CD4-positive, alpha-beta T cell treated with Interleukin-15 for 4 hours (primary cell): ENCODE measurements at regions not wholly inside any gene's neighbourhood (a gene's known extent, or its start where the extent isn't known, plus 50 kb on each side); places are given as distances from the start of the nearest gene placed in this dataset.

Experiments used
- DNase-seq: peaks from one replicate; pipeline ENCODE4 v3.0.0-alpha.2; 2020; ENCODE audit warnings: low spot score

DNA sequence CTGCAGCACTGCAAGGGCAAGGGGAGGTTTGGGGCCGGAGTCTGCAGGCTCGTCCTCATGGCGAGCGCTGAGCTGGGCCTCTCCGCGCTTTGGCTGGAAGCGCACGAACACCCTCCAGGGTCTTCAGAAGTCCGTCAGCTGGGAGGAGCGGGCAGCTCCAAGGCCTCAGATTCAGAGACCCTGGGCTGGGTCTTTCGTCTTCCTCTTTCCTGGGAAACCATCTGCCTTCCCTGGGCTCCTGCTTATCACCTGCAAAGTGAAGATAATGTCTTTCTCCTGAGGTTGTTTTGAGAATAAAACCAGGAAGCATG, 525.6 kb downstream of the BRD1 start:
- DNase-seq, result no peak

DNA sequence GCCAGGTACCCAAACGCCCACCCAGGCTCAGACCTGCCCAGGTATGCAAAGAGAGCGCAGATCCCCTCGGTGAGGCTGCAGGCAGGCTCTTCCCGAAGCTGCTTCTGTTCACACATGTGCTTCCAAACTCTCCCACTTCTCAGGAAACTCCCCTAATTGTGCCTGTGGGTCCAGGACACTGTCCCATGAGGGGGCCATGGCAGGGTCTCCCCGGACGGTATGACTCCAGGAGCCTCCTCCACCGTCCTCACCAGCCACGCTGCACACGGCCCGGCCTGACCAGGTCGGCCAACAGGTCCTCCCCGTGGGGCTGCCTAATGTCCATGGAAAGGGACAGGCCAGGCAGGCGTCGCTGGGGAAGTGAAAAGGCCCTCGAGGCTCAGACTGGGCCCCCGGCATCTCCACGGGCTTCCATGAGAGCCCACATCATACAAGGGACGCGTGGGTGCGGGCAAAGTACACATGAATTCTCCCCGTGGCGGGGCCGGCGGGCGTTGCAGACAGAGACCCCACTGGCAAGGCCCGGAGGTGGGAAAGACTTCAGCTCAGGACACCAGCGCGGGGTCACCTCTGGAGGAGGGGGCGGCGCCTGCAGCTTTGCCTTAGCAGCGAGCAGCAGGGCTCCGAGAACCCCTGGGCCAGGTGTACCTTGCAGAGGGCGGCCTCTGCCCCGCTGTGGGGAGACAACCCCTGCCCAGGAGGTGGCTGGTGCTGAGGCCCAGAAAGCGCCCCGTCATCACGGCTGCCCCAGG, 526.1 kb downstream of the BRD1 start:
- no peak for DNase-seq

DNA sequence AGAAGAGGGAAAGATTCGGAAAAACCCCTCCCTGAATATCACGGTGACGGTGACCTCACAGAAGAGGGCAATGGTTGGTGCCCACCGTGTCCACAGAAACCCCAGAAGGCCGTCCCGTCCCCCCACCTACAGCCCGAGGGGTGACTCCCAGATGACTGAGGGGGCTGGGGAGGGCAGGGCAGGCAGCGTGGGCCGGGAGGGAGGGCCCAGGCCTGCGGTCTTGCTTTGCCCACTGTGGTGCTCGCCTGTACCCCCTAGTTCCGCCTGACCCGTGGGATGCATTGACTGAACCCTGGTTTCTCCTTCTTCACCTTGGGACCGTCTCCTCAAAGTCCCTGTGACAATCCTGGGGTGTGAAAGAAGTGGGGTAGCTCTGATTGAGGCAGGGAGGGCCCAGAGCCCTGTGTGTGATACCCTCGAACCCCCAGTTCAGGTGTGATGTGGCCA, 526.7 kb downstream of the BRD1 start:
- DNase-seq, result no peak

DNA sequence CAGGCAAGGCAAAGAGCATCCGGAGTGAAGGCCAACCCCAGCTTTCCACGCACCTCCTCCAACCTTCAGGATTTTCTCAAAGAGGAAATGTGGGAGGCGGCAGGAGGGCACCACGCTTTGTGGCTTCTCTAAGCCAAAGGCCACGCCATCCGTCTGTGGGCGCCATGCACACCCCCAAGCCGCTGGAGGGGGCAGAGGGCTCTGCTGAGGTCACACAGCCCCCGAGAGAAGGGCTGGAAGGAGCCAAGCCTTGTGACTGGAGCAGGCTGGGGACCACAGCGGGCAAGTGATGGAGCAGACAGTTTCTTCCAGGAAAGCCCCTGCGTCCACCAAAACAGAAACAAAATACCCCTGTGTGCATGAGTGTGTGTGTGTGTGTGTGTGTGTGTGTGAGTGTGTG, 527.4 kb downstream of the BRD1 start:
- no peak for DNase-seq

DNA sequence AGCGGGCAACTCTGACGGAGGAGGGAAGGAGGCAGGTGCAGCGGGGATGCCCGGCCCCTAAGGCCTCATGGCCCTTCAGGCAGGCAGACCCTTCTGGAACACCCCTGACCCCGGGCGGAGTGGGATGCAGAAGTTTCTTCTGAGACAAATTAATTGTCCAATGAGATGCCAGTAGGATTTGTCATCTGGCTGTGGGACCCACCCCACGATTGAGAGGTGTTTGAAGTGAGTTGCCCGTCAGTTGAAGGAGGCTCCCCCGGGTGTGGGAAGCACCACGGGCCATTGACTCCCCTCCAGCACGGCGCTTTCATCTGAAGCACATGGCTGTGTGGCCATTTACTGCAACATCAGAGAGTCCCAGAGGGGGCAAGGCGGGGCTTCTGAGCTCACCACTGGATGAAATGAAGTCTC, 527.8 kb downstream of the BRD1 start:
- no peak for DNase-seq

DNA sequence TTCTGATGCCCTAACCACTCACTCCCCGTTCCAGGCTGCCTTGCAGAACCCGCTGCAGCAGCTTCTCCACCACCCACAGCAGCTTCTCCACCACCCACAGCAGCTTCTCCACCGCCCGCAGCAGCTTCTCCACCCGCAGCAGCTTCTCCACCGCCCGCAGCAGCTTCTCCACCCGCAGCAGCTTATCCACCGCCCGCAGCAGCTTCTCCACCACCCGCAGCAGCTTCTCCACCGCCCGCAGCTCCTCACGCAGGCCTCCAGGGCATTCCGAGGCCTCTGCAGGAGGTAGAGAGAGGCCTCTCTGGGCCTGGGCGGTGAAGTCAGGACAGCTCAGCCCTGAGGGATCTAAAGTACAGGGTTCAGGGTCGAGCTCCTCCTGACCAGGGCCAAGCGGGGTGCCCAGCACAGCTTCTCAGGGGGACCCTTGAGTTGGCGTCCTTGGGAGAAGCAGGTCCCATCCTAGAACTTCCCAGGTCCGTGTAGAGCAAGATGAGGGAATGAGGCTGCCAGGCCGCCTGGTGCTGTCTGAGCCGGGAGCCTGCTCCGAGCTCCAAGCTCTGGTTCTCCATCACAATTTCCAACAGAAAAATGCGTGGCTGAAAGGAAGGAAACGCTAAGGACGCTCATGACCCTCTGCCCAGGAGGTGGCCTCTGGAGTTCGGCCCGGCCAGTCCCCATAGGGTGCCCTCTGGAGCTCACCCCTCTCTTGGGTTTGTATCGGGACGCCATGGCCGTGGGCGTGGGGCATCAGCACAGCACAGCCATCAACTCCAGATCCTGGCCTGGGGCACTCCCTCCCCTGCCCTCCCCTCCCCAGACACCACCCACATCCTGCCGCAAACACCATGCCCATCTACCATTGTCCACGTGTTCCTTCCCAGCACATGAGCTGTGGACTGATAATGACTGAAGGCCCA, 528.6 kb downstream of the BRD1 start:
- no peak for DNase-seq

DNA sequence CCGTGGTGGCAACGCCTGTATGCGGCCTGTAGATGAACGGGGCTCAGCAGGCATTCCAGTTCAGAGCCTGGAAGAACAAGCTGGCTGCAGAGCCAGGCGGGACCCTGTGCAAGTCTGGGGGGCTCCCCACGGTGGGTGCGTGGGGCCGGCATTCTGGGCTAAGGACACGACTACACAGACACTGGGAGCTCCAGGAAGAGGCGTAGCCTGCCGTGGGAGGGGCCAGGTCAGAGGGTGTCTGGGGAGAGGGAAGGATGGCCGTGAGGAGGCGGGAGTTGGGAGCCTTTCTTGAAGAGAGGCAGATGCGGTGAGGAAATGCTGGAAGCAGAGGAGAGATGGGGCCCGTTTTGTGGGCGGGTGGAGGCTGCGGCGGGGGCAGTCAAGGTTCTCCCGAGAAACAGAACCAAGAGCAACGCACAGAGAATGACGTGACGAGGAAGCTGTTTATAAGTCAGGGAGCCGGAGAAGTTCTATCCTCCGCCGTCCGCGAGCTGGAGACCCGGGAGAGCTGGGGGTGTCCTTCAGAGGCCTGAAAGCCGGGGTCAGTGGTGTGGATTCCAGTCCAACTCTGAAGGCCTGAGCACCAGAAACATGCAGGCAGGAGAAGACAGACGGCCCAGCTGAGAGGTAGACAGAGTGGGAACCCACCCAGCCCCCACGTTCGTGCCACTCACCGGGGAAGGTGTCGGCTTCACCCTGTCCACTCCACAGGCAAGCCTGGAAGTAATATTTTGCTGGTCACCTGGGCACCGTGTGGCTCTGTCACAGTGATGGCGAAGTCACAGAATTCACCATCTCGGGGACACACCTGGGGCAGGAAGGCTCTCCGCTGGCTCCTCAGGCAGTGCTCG, 529.6 kb downstream of the BRD1 start:
- no peak for DNase-seq

DNA sequence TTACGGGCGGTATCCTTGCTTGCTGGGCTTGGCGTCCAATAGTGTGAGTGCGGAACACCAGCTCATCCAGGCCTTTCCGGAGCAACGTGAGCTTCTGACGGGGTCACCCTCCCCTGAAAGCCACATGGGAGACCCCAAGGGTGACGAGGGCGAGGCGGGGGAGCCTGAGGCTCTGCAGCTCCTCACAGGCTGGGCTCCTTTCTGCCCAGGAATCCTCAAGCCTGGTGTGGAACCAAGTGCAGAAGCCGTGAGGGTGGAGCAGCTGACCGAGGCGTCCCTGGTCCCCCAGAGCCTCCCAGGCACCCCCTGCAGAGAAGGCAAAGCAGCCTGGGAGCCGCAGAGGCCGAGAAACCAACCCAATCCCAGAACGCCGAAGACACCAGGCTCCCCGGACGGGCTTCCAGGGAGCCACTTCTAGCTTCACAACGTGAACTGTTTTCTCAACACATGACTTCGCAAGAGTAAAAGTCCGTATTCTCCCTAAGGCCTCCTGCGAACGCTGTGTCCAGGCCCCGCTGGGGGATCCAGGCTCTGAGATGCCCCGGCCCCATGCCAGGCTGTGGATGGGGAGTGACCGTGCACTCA, 530.3 kb downstream of the BRD1 start:
- DNase-seq, result no peak

DNA sequence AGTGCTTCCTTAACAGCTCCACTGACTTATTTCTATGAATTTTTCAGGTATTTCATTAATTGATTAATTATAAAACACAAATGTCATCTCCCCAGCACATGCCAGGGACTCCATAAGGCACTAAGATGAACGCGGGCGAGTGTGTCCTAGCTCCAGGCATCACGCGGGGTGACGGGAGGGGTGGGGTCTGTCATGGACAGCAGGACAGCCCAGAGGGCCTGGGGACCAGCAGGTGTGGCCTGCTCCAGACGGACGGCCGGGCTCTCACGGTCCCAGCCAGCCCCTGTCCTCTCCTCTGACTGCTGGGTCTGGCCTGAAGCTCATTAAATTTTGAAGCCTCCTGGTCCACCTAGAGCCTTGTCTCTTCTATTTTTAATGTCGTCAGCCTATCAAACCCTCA, 531.1 kb downstream of the BRD1 start:
- DNase-seq, result no peak

DNA sequence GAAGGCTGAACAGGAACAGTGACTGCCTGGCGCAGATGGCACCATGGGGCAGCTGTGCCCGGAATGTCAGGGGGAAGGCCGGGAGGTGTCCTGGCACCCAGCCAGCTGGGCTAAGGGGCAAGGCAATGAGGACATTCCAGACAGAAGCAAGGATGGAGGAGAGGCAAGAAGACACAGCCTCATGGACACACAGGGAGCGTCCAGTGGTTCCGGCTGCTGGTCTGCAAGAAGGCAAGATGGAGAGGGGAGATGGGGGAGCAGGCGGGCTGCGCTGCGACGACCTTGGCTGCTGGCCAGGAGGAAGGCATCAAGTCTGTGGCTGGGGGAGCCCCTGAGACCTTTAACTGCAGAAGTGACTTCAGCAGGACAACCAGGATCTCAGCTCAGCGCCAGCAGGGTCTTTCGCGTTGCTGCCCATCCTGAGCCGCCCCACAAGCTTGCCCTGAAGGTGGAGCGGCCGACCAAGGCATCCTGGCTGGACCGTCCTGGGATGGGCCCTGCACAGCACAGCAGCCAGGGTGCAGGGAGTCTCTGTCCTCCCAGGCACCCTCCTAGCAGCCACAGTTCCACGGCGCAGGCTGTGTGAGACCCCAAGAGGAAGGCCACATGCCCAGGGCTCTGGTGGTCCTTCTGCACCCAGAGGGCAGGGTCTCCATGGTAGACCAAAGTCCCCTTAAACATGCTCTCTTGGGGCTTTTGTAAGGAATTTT, 531.7 kb downstream of the BRD1 start:
- no peak for DNase-seq

DNA sequence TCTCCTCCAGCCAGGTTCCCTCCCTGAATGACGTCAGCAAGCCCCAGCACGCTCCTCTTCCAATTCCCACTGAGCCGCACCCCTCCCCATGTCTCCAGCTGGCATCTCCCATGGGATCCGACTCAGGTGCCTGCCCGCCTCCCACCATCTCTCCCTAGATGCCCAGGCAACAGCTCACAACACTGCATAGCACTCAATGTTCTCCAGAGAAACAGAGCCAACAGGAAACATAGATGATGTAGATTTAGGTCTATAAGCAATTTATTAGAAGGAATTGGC, 532.3 kb downstream of the BRD1 start:
- DNase-seq, result no peak

DNA sequence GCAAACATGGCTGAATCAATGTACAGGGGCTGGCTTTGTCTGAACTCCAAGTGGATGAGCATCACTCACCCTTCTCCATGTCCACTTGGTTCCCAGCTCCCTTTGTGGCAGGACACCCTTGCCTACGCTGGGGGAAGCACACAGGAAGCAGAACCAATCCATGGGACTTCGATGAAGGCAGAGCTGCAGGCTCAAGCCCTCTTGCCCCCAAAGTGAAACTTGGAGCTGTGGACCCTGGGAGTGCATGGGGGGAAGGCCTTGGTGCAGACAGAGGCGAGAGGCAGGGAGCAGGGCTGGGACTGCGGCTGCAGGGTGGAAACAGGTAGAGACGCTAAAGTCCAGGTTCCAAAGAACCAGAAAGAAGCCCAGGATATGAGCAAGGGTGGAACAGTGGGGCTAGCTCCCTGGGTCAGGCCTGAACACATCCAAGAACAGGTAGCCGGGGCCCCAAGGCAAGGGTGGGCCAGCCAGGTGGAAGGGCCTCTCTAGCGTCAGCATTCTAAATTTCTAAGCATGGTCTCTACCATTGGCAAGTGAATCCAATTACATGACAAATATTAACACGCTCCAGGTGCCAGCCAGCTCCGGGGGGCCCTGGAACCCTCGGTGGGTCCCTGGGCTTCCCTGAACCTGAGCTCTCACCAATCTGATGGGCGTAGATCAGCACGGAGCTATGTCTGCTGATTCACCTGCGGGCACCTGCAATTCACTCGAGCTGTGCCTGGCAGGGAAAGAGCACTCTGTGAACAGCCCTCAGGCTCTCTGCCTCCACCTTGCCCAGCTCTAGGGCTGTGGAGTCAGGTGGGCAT, 532.8 kb downstream of the BRD1 start:
- DNase-seq, result no peak

DNA sequence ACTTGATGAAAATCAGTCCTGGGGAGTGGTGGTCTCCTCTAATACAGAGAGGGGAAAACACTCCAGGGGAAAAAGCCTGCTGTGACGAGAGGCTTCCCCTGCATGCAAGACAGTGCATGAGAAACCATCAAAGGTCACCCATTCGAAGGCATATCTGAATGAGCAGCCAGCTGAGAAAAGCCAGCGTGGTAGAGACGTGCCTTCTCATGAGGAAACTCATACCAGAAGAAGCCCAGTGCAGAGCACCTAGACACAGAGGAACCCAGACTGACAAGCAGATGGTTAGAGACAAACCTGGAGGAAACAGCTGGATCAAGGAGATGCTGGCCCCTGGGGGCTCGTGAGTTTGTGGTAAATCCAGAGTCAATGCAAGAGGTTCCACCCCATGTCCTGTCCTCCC, 534.8 kb downstream of the BRD1 start:
- DNase-seq, result no peak

DNA sequence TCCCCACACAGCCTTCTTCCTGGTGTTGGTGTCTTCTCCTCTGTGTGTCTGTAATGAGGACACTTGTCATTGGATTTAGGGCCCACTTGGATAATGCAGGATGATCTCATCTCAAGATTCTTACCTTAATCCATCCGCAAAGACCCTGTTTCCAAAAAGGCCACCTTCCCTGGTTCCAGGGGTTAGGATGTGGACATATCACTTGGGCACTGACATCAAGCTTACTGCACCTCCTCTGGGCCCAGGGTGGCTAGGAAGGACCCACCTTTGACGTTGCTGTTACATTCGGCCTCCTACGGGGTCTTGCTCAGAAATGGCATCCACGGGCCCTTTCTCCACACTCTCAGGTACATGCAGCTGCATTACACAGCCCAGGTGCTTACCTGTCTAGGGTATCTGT, 535.9 kb downstream of the BRD1 start:
- no peak for DNase-seq

DNA sequence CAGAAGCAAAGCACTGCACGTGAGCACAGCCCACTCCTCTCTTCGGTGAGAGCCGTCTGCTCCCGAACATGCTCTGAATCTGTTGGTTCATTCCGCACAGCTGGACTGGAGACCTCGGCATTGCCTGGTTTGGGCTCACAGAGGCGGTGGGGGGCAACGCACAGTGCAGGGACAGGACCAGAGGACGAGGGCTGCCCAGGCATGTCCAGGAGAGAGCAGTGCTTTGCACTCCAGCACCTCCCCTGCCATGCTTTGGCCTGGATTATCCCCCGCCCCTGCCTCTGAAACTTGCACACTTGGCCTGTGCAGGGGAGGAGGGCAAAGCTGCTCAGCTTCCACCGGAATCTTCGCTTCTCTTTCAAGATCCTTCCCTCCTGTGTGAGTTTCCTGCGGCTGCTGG, 536.5 kb downstream of the BRD1 start:
- DNase-seq, result no peak

DNA sequence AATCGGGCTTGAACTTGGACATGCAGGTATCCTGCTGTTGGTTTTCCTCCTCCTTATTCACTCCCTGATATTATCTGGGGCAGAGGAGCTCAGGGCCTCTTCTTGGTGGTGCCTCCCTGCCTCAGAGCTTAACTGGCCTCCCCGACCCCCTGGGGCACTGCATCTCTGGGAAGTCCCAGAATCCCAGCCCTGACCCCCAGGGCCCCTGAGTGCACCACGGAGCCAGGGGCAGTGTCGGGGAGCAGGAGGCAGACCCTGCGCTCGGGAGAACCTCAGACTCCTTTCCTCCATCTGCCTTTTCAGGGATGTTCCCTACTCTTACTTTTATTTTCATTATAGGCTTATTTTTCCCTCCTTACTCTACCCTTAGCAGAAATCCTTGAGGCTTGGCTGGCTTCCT, 537.0 kb downstream of the BRD1 start:
- DNase-seq, result no peak

DNA sequence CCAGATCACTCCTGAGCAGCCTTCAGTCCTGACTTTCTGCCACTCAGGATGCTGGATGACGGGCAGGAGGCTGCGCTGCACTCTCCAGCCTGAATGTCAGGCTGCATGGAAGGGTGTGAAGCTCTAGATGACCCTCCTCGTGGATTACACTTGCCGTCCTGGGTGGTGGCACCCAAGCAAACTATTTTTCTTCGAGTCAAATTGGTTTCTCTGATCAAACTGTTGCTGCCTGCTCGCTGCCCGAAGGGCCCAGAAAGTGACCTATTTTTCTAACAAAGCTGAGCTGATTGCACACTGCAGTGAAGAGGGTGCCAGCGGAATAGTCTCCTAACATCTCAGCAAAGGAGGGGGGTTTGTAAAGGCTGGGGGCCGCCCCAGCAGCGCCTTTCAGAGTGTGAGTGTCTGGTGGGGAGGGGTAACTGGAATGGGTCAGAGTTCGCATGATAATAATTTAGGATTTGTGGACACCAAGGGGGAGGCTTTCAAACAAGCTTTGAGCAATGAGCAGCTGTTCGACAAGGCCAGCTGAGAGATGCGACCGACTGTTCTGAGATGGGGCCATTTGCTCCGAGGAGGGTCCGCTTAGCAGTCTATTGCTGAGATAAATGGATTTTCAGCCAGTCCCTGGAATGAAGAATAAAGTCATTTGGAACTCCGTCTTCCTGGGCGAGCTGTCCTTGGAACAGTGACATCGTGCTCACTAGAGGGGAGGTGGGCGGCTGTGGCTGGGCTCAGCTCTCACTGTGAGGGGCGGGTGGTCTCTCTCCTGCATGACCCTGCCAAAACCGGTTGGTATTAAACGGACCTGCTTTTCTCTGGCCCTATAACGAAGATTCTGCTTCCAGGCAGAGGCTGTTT, 537.6 kb downstream of the BRD1 start:
- DNase-seq, result no peak

DNA sequence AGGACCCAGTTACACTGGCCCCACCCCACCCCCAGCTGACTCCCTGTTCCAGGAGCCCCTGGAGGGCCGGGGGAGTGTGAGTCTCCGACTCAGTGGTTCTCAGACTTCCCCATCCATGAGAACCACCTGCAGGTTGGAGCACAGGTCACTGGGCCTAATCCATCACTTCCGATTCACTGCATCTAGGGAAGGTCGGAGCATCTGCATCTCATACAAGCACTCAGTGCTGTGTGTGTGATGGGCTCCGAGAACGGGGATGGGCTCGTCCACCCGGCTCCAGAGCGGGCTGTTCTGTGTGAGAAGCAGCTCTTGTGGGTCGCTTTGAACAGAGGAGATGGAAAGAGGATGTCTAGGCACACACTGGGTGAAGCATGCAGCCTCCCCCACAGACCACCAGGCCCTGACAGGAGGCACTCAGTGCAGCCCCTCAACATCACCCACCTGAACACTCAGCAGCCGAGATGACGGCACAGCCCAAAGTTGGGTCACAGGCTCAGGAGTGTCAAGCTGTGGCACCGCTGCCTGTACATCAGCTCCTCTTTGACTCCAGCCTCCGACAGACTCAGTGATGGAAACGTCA, 541.4 kb downstream of the BRD1 start:
- DNase-seq, result no peak

DNA sequence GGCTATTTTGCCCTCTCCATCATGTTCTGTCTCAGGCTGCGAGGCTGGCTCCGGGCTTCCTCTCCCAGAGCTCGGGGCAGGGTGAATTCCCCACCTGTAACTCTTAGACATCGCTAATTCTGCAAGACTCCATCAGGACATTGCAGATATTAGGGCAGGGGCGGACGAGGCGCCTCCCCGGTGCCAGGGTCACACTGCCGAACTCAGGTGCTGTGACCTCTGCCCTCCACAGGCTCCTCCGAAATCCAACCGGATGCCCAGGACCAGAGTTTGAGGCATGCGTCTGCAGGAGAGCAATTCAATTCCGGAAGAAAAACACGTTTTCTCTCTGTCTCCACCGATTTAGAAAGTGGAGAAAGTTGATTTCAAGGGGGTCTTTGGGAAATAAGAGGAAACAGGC, 542.7 kb downstream of the BRD1 start:
- DNase-seq, result no peak
